ENCODE measurements at regions not wholly inside any gene's neighbourhood (a gene's known extent, or its start where the extent isn't known, plus 50 kb on each side); places are given as distances from the start of the nearest gene placed in this dataset.

GRCh38 chr6:150791717-150792116, 73.8 kb upstream of the MTHFD1L start:
- FAIRE-seq (no peak), DNase-seq (ENCODE audit: insufficient read length) (no peak)
- TF ChIP-seq POLR2AphosphoS5 (IDR thresholded peaks at IDR 0.05; ENCODE audit: low read depth, low read length) (no peak), TAF1 (IDR thresholded peaks at IDR 0.05; ENCODE audit: borderline replicate concordance, low read depth, low read length) (no peak), POLR2A (IDR thresholded peaks at IDR 0.05; ENCODE audit: low read depth, low read length) (no peak)

GRCh38 chr6:150797949-150798348, 67.6 kb upstream of the MTHFD1L start:
- no peak for DNase-seq (ENCODE audit: insufficient read length)
- TF ChIP-seq POLR2A (IDR thresholded peaks at IDR 0.05; ENCODE audit: low read depth, low read length): no peak
- TF ChIP-seq TAF1 (IDR thresholded peaks at IDR 0.05; ENCODE audit: borderline replicate concordance, low read depth, low read length): no peak
- no peak for TF ChIP-seq POLR2AphosphoS5 (IDR thresholded peaks at IDR 0.05; ENCODE audit: low read depth, low read length)
- no peak for FAIRE-seq

GRCh38 chr6:150799276-150799805, 66.2 kb upstream of the MTHFD1L start:
- FAIRE-seq: no peak
- TF ChIP-seq POLR2AphosphoS5 (IDR thresholded peaks at IDR 0.05; ENCODE audit: low read depth, low read length) (no peak), POLR2A (IDR thresholded peaks at IDR 0.05; ENCODE audit: low read depth, low read length) (no peak), TAF1 (IDR thresholded peaks at IDR 0.05; ENCODE audit: borderline replicate concordance, low read depth, low read length) (no peak)
- DNase-seq (ENCODE audit: insufficient read length): no peak

GRCh38 chr6:150800674-150801314, 64.7 kb upstream of the MTHFD1L start:
- TF ChIP-seq TAF1 (IDR thresholded peaks at IDR 0.05; ENCODE audit: borderline replicate concordance, low read depth, low read length): no peak
- no peak for TF ChIP-seq POLR2AphosphoS5 (IDR thresholded peaks at IDR 0.05; ENCODE audit: low read depth, low read length)
- no peak for TF ChIP-seq POLR2A (IDR thresholded peaks at IDR 0.05; ENCODE audit: low read depth, low read length)
- FAIRE-seq (no peak), DNase-seq (ENCODE audit: insufficient read length) (no peak)

GRCh38 chr6:150806790-150807189, 58.7 kb upstream of the MTHFD1L start:
- no peak for DNase-seq (ENCODE audit: insufficient read length)
- no peak for FAIRE-seq
- TF ChIP-seq POLR2A (IDR thresholded peaks at IDR 0.05; ENCODE audit: low read depth, low read length) (no peak), TAF1 (IDR thresholded peaks at IDR 0.05; ENCODE audit: borderline replicate concordance, low read depth, low read length) (no peak), POLR2AphosphoS5 (IDR thresholded peaks at IDR 0.05; ENCODE audit: low read depth, low read length) (no peak)

GRCh38 chr6:150813319-150813992, 52.0 kb upstream of the MTHFD1L start:
- DNase-seq (ENCODE audit: insufficient read length) (peak; percentile 32), FAIRE-seq (peak; percentile 88)
- TF ChIP-seq POLR2A (IDR thresholded peaks at IDR 0.05; ENCODE audit: low read depth, low read length): no peak
- TF ChIP-seq TAF1 (IDR thresholded peaks at IDR 0.05; ENCODE audit: borderline replicate concordance, low read depth, low read length): no peak
- no peak for TF ChIP-seq POLR2AphosphoS5 (IDR thresholded peaks at IDR 0.05; ENCODE audit: low read depth, low read length)

- no peak for FAIRE-seq
- DNase-seq (ENCODE audit: insufficient read length): no peak
- no peak for TF ChIP-seq POLR2AphosphoS5 (IDR thresholded peaks at IDR 0.05; ENCODE audit: low read depth, low read length)
These were observed 51.5 kb upstream of the MTHFD1L start for GRCh38 chr6:150813993-150814359.

All from GM12892 (cell line).